Peyer's patch (tissue), 4 donors: ENCODE measurements at regions not wholly inside any gene's neighbourhood (a gene's known extent, or its start where the extent isn't known, plus 50 kb on each side); places are given as distances from the start of the nearest gene placed in this dataset.

Source experiments
- POLR2A ChIP-seq, 2 donors: fragments of 450-650 bp; IDR thresholded peaks; one replicate each; pipeline ENCODE4 v1.5.1; 2017; ENCODE audit warnings: antibody characterized with exemption in 2 of 2, mild to moderate bottlenecking in 2 of 2, moderate library complexity in 2 of 2
- TF ChIP-seq, protein P1 (sequence below), 6 experiments: fragments of 450-650 bp in 4 of 6; fragments of 200-600 bp in 2 of 6; sonication (generic) in 1 of 6; IDR thresholded peaks; one replicate each; pipeline ENCODE4 v1.5.1; 2017 to 2019; ENCODE audit warnings: antibody characterized with exemption in 6 of 6, mild to moderate bottlenecking in 3 of 6, moderate library complexity in 1 of 6

DNA sequence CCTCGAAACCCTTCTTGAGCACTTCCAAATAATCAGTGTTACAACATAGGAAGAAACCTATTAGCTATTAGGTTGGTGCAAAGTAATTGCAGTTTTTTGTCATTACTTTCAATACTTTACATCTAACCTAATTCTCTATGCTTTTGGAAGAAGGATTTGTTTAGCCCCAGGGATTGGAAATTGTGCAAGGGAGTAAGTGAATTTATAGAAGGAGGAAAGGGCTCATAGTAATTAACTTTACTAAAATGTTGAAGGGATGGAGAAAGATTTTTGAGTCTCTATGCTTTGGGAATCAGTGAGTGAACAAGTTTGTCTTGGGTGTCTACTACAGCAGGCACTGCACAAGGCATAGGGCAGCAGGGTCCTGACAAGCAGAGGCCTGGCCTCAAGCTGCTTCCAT is 261.1 kb downstream of the EN1 start:
- TF ChIP-seq POLR2A (IDR thresholded peaks at IDR 0.05): no peak
- TF ChIP-seq, protein P1, sequence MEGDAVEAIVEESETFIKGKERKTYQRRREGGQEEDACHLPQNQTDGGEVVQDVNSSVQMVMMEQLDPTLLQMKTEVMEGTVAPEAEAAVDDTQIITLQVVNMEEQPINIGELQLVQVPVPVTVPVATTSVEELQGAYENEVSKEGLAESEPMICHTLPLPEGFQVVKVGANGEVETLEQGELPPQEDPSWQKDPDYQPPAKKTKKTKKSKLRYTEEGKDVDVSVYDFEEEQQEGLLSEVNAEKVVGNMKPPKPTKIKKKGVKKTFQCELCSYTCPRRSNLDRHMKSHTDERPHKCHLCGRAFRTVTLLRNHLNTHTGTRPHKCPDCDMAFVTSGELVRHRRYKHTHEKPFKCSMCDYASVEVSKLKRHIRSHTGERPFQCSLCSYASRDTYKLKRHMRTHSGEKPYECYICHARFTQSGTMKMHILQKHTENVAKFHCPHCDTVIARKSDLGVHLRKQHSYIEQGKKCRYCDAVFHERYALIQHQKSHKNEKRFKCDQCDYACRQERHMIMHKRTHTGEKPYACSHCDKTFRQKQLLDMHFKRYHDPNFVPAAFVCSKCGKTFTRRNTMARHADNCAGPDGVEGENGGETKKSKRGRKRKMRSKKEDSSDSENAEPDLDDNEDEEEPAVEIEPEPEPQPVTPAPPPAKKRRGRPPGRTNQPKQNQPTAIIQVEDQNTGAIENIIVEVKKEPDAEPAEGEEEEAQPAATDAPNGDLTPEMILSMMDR (IDR thresholded peaks at IDR 0.05): no peak
